RPMI7951 (cell line): ENCODE measurements at regions not wholly inside any gene's neighbourhood (a gene's known extent, or its start where the extent isn't known, plus 50 kb on each side); places are given as distances from the start of the nearest gene placed in this dataset.
"Not testable (repeated sequence)": the region's sequence is repeated elsewhere in the genome, so short reads cannot be mapped to it uniquely, and the experiment has no call there.

ENCODE experiments used
- DNase-seq: peaks from one replicate; pipeline ENCODE4 v3.0.0-alpha.2; 2012; ENCODE audit warnings: low read depth

GRCh38 chr16:65281586-65281985, 159.7 kb upstream of the CDH11 start:
- DNase-seq: no peak

- no peak for DNase-seq
Measured at GRCh38 chr16:65280845-65281512, 159.1 kb upstream of the CDH11 start.

GRCh38 chr16:65279576-65279975, 157.7 kb upstream of the CDH11 start:
- no peak for DNase-seq

- DNase-seq: peak; percentile 72
Measured at GRCh38 chr16:65278874-65279273, 157.0 kb upstream of the CDH11 start.

GRCh38 chr16:65274566-65274965, 152.7 kb upstream of the CDH11 start:
- DNase-seq: peak; percentile 60

GRCh38 chr16:65272699-65273414, 151.0 kb upstream of the CDH11 start:
- DNase-seq: no peak

GRCh38 chr16:65271996-65272395, 150.1 kb upstream of the CDH11 start:
- peak; percentile 82 for DNase-seq

- DNase-seq: no peak
Measured at GRCh38 chr16:65268331-65268730, 146.5 kb upstream of the CDH11 start.

- DNase-seq: no peak
Measured at GRCh38 chr16:65263896-65264295, 142.0 kb upstream of the CDH11 start.

GRCh38 chr16:65260746-65261145, 138.9 kb upstream of the CDH11 start:
- DNase-seq: no peak

GRCh38 chr16:65254144-65254543, 132.3 kb upstream of the CDH11 start:
- peak; percentile 24 for DNase-seq

GRCh38 chr16:65249768-65250167, 127.9 kb upstream of the CDH11 start:
- DNase-seq: peak; percentile 68

GRCh38 chr16:65244787-65245186, 122.9 kb upstream of the CDH11 start:
- DNase-seq: peak; percentile 22

GRCh38 chr16:65235339-65236177, 113.7 kb upstream of the CDH11 start:
- DNase-seq: no peak

- not testable (repeated sequence) for DNase-seq
Measured at GRCh38 chr16:65234721-65235320, 113.0 kb upstream of the CDH11 start.

- peak; percentile 29 for DNase-seq
Measured at GRCh38 chr16:65229191-65229662, 107.4 kb upstream of the CDH11 start.

- no peak for DNase-seq
Measured at GRCh38 chr16:65227150-65227835, 105.4 kb upstream of the CDH11 start.

- DNase-seq: no peak
Measured at GRCh38 chr16:65226077-65226476, 104.2 kb upstream of the CDH11 start.

GRCh38 chr16:65225488-65225887, 103.6 kb upstream of the CDH11 start:
- DNase-seq: no peak

- DNase-seq: no peak
Measured at GRCh38 chr16:65224994-65225393, 103.1 kb upstream of the CDH11 start.

- DNase-seq: no peak
Measured at GRCh38 chr16:65224471-65224870, 102.6 kb upstream of the CDH11 start.
